Uterus (tissue), 3 donors: ENCODE measurements at regions not wholly inside any gene's neighbourhood (a gene's known extent, or its start where the extent isn't known, plus 50 kb on each side); places are given as distances from the start of the nearest gene placed in this dataset.
"Not testable (repeated sequence)": the region's sequence is repeated elsewhere in the genome, so short reads cannot be mapped to it uniquely, and the experiment has no call there.

Experiments used
- DNase-seq, 2 donors: peaks; one replicate each; pipeline ENCODE4 v3.0.0-alpha.2; 2019 to 2020
- H3K27ac ChIP-seq, 2 donors: fragments of 200-600 bp; sonication (generic); 1 replicate in 1 of 2; 2 replicates in 1 of 2; pipeline ENCODE4 v1.5.1; 2016 to 2018
- H3K27me3 ChIP-seq, 2 donors: fragments of 200-600 bp; sonication (generic); one replicate each; pipeline ENCODE4 v1.5.1; 2018 to 2019; ENCODE audit warnings: control low read depth in 1 of 2
- H3K36me3 ChIP-seq, 2 donors: fragments of 200-600 bp; sonication (generic); one replicate each; pipeline ENCODE4 v1.5.1; 2019; ENCODE audit warnings: control low read depth in 1 of 2
- H3K4me1 ChIP-seq, 2 donors: fragments of 200-600 bp; sonication (generic); one replicate each; pipeline ENCODE4 v1.5.1; 2018 to 2019; ENCODE audit warnings: control low read depth in 1 of 2
- H3K4me3 ChIP-seq, 2 donors: fragments of 200-600 bp; sonication (generic); 1 replicate in 1 of 2; 2 replicates in 1 of 2; pipeline ENCODE4 v1.5.1; 2018 to 2019; ENCODE audit warnings: mild to moderate bottlenecking in 1 of 2
- H3K9me3 ChIP-seq, 2 donors: fragments of 200-600 bp; sonication (generic); one replicate each; pipeline ENCODE4 v1.5.1; 2019; ENCODE audit warnings: control low read depth in 1 of 2
- POLR2A ChIP-seq, 2 donors: fragments of 450-650 bp; IDR thresholded peaks; one replicate each; pipeline ENCODE4 v1.6.1; 2016; ENCODE audit warnings: antibody characterized with exemption in 2 of 2, mild to moderate bottlenecking in 1 of 2, moderate library complexity in 1 of 2
- intact Hi-C: fragments of 100-400 bp; cut with DNase I; formaldehyde crosslinking; loops from one replicate; pipeline ENCODE4 v1.15.1; 2023; ENCODE audit warnings: low total_unique reads
- TF ChIP-seq, protein P1 (sequence below), 4 experiments: fragments of 200-600 bp in 2 of 4; fragments of 450-650 bp in 2 of 4; sonication (generic) in 2 of 4; IDR thresholded peaks; one replicate each; pipeline ENCODE4 v1.5.1; 2016 to 2019; ENCODE audit warnings: antibody characterized with exemption in 4 of 4, mild to moderate bottlenecking in 2 of 4, moderate library complexity in 1 of 4
- donor health status: DM: yes; HTN: yes; CAD: no.

- H3K9me3 ChIP-seq, result peaks cover 0 to 8% of the 10 kb centered on the region in 2 donors
Measured at GRCh38 chr20:12111431-12112088, 193.9 kb downstream of the BTBD3 start.

GRCh38 chr20:12112089-12112474 lies 194.4 kb downstream of the BTBD3 start:
- Histone ChIP-seq H3K9me3 (peaks cover 0 to 6% of the 10 kb centered on the region in 2 donors), H3K27ac (no peak overlapping the region), H3K4me1 (no peaks in the 10 kb centered on the region), H3K36me3 (no peaks in the 10 kb centered on the region), H3K27me3 (no peaks in the 10 kb centered on the region), H3K4me3 (no peak overlapping the region)
- intact Hi-C loops, result no loop called here
- TF ChIP-seq, protein P1, sequence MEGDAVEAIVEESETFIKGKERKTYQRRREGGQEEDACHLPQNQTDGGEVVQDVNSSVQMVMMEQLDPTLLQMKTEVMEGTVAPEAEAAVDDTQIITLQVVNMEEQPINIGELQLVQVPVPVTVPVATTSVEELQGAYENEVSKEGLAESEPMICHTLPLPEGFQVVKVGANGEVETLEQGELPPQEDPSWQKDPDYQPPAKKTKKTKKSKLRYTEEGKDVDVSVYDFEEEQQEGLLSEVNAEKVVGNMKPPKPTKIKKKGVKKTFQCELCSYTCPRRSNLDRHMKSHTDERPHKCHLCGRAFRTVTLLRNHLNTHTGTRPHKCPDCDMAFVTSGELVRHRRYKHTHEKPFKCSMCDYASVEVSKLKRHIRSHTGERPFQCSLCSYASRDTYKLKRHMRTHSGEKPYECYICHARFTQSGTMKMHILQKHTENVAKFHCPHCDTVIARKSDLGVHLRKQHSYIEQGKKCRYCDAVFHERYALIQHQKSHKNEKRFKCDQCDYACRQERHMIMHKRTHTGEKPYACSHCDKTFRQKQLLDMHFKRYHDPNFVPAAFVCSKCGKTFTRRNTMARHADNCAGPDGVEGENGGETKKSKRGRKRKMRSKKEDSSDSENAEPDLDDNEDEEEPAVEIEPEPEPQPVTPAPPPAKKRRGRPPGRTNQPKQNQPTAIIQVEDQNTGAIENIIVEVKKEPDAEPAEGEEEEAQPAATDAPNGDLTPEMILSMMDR (IDR thresholded peaks at IDR 0.05), result no peak
- DNase-seq, result no peak

More at GRCh38 chr20:12111431-12112088, 193.9 kb downstream of the BTBD3 start:
- Histone ChIP-seq H3K4me1 (no peaks in the 10 kb centered on the region), H3K27ac (no peak overlapping the region), H3K36me3 (no peaks in the 10 kb centered on the region), H3K4me3 (no peak overlapping the region), H3K27me3 (no peaks in the 10 kb centered on the region)
- intact Hi-C loops, result no loop called here
- TF ChIP-seq, protein P1 (IDR thresholded peaks at IDR 0.05), result no peak
- TF ChIP-seq POLR2A (IDR thresholded peaks at IDR 0.05), result no peak
- no peak for DNase-seq

DNA sequence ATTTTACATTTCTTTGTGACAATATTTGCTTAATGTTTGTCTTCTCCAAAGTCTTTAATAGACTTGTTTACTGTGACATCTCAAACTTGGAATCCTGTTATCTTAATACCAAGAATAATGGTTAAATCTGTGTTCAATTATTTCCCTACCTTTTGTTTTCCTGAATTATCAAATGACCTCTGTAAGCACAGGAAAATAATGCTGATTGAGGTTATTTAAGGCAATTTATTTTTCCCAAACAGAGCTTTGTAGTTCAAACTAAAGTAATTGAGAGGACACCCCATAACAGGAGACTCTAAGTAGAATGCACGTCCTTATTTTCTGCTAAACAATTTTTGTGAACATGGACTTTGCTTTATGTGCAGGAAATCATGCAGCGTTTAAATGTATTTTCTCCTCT lies 195.0 kb downstream of the BTBD3 start:
- Histone ChIP-seq H3K4me1 (no peaks in the 10 kb centered on the region), H3K4me3 (no peak overlapping the region), H3K36me3 (no peaks in the 10 kb centered on the region), H3K9me3 (peaks cover 0 to 3% of the 10 kb centered on the region in 2 donors), H3K27me3 (no peaks in the 10 kb centered on the region), H3K27ac (no peak overlapping the region)
- intact Hi-C loops, result no loop called here
- DNase-seq, result no peak
- TF ChIP-seq POLR2A (IDR thresholded peaks at IDR 0.05), result no peak
- TF ChIP-seq, protein P1 (IDR thresholded peaks at IDR 0.05), result no peak

GRCh38 chr20:12113075-12113467 lies 195.4 kb downstream of the BTBD3 start:
- TF ChIP-seq, protein P1 (IDR thresholded peaks at IDR 0.05), result no peak
- no peak for TF ChIP-seq POLR2A (IDR thresholded peaks at IDR 0.05)
- H3K4me3 ChIP-seq, result no peak overlapping the region
- no peaks in the 10 kb centered on the region for H3K4me1 ChIP-seq
- no peak for DNase-seq
- peaks cover 0 to 3% of the 10 kb centered on the region in 2 donors for H3K9me3 ChIP-seq
- no peaks in the 10 kb centered on the region for H3K27me3 ChIP-seq
- no peaks in the 10 kb centered on the region for H3K36me3 ChIP-seq
- intact Hi-C loops, result no loop called here
- no peak overlapping the region for H3K27ac ChIP-seq

DNA sequence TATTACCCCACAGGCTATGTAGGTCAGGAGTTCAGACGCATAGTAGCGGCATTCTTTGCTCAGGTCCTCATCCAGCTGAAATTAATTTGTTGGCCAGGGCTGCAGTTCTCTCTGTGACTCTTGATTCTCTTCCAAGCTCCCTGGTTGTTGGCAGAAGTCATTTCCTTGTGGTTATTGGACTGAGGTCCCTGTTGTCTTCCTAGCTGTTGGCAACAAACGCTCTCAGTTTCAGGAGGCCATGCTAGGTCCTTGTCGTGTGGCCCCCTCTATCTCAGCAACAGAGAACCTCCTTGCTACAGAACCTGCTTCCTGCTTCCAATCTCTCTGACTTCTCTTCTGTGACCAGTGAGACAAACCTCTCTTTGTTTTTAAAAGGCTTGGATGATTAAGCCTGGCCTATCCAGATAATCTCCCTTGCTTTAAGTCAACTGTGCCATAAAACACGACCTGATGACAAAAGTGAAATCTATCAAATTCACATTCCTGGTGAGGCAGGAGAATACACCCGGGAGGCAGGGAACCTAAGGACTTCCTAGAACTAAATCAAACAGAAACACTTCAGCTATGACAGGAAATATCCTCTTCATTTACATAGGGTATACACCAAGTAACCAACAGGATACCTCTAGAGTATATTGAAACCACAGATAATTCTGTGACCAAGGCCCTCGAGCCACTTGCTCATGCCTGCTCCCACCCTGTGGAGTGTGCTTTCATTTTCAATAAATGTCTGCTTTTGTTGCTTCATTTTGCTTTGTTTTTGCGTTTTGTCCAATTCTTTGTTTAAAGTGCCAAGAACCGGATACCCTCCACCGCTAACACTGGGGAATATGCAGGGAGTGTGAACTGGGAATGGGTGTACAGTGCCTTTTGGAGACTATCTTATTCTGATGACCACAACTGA lies 196.0 kb downstream of the BTBD3 start:
- Histone ChIP-seq H3K4me1 (no peaks in the 10 kb centered on the region), H3K9me3 (peaks cover 0 to 3% of the 10 kb centered on the region in 2 donors), H3K27ac (no peak overlapping the region), H3K27me3 (no peaks in the 10 kb centered on the region), H3K4me3 (no peak overlapping the region), H3K36me3 (no peaks in the 10 kb centered on the region)
- intact Hi-C loops, result no loop called here
- DNase-seq, result peak in 1 of 2 donors; percentile 24
- TF ChIP-seq, protein P1 (IDR thresholded peaks at IDR 0.05), result no peak
- TF ChIP-seq POLR2A (IDR thresholded peaks at IDR 0.05), result no peak

- H3K4me1 ChIP-seq, H3K4me3 ChIP-seq, H3K27me3 ChIP-seq, DNase-seq, H3K36me3 ChIP-seq, intact Hi-C loops, H3K9me3 ChIP-seq, H3K27ac ChIP-seq: not testable (repeated sequence)
Measured at GRCh38 chr20:12129114-12129513, 211.4 kb downstream of the BTBD3 start.

DNA sequence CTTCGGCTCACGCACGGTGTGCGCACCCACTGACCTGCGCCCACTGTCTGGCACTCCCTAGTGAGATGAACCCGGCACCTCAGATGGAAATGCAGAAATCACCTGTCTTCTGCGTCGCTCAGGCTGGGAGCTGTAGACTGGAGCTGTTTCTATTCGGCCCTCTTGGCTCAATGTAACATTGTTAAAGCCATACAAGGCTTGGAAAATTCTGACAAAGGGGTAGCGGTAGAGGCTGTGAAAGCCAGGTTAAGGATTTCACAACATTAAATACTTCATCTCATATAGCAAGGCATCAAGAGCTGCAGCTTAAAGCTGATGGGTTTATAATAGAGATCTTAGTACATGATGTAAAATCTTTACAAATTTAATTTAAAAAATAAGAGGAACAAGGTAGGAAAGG lies 211.8 kb downstream of the BTBD3 start:
- DNase-seq, H3K4me1 ChIP-seq, H3K9me3 ChIP-seq, H3K36me3 ChIP-seq, H3K27me3 ChIP-seq, H3K27ac ChIP-seq, H3K4me3 ChIP-seq, intact Hi-C loops: not testable (repeated sequence)
